Fibroblast of skin of abdomen (primary cell): ENCODE measurements at regions not wholly inside any gene's neighbourhood (a gene's known extent, or its start where the extent isn't known, plus 50 kb on each side); places are given as distances from the start of the nearest gene placed in this dataset.
"Not testable (repeated sequence)": the region's sequence is repeated elsewhere in the genome, so short reads cannot be mapped to it uniquely, and the experiment has no call there.

Experiments
- DNase-seq: peaks from one replicate; pipeline ENCODE4 v3.0.0-alpha.2; 2013

DNA sequence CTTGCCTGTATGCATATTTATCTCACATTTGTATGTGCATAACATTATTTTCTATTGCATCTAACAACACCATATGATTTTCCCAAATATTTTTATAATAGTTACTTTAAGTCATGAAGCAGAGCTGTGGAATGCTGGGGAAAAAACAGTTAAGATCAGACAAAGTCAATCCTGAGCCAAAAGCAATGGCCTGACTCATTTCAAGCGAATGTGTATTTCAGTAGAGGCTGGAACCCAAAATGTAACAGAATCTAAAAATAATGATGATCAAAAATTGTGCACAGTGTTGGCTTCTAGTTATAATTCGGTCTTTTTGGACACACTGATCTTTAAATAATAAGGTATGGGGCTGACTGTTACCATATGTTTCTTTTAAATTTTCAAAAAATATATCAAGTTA lies 516.2 kb upstream of the ADGRL3 start:
- peak; percentile 85 for DNase-seq

GRCh38 chr4:60696062-60696461 lies 504.1 kb upstream of the ADGRL3 start:
- DNase-seq = not testable (repeated sequence)

- no peak for DNase-seq
Observed at GRCh38 chr4:60709061-60709460, 491.1 kb upstream of the ADGRL3 start.

DNA sequence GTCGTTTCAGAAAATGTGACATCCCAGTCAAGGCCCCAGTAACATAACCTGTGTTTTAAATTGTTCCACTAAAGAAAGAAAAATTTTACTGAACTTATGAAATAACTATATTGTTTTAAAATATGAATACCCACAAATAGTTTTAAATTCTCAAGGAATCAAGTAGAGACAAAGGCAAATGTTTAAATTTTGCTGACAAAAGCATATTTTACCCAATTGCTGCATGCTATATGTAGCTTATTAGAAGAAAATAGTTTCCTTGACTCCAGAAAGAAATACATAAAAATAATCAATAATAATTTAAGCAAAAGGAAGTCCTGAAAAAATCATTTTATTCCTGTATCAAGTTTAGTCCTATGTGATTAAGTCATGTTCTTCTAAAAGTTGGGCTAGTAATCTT lies 481.3 kb upstream of the ADGRL3 start:
- no peak for DNase-seq

GRCh38 chr4:60721685-60722084 lies 478.4 kb upstream of the ADGRL3 start:
- no peak for DNase-seq

DNA sequence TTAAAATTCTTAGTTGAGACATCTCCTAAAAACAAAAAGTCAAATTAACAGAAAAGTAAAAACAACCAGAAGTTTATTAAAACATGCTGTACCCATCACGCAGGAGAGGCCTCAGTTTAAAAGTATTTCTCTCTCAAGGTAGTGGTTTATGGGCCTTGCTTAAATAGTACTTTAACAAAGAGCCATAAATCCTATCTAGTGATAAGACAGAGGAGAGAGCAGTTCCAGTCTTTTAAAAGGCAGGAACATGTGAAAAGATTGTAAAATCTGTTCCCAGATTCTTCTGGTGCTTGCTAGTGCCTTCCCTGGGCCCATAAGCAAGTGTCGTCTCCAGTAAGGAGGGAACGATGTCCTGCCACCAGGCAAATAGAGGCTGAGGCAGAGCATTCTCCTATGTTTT lies 476.3 kb upstream of the ADGRL3 start:
- DNase-seq = no peak

DNA sequence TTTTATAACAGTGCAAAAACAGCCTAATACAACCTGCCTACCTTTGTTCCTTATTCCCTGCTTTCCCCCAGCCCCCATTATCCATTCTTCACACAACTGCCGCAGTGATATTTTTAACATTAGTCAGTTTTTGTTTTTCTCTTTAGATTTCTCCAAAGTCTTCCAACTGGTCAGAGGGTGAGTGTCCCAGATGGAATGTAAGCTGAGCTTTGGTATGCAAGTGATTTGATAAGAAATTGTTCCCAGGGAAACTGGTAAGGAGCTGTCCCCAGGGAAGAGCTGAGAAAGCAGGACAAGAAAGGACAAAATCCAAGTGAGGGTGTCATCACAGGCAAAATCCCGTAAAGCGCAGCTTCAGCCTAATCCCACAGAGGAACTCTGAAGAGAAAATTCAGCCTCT lies 475.5 kb upstream of the ADGRL3 start:
- peak; percentile 87 for DNase-seq

GRCh38 chr4:60726779-60727178 lies 473.3 kb upstream of the ADGRL3 start:
- no peak for DNase-seq

- peak; percentile 28 for DNase-seq
Observed at GRCh38 chr4:60729194-60729593, 470.9 kb upstream of the ADGRL3 start.

DNA sequence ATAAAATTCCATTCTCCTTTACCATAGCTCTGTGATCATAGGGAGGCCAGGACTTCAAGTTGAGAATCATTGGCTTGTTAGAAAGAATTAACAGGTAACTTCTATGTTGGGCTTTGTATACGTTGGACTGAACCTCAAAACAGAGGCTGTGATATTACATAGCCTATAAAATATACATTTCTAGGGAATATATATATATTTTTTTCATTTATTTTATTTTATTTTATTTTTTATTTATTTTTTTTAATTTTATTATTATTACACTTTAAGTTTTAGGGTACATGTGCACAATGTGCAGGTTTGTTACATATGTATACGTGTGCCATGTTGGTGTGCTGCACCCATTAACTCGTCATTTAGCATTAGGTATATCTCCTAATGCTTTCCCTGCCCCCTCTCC lies 470.4 kb upstream of the ADGRL3 start:
- not testable (repeated sequence) for DNase-seq

- DNase-seq = peak; percentile 36
Observed at GRCh38 chr4:60737858-60738257, 462.3 kb upstream of the ADGRL3 start.

DNA sequence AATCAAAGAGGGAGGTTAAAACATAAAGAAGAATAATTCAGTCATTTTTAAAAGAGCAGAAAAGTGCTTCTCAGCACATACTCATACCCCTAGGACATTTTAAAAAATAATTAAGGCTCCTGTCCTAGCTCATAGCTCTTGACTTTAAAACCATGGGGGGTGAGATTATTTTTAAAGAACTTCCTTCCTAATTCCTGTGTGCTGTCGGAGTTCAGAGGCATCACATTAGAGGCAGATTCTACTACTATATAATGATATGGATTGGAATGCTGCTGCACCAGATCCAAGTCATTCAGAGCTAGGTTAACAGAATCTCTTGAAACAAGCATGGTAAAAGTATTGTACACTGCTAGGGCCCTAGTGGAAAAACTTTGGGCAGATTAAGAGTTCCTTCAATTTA lies 456.5 kb upstream of the ADGRL3 start:
- DNase-seq = no peak

GRCh38 chr4:60744767-60745166 lies 455.4 kb upstream of the ADGRL3 start:
- DNase-seq = peak; percentile 20

- DNase-seq = no peak
Observed at GRCh38 chr4:60745800-60746571, 454.1 kb upstream of the ADGRL3 start.

- no peak for DNase-seq
Observed at GRCh38 chr4:60750962-60751361, 449.2 kb upstream of the ADGRL3 start.

- DNase-seq = peak; percentile 23
Observed at GRCh38 chr4:60757986-60758680, 442.0 kb upstream of the ADGRL3 start.

- DNase-seq = no peak
Observed at GRCh38 chr4:60759518-60760245, 440.4 kb upstream of the ADGRL3 start.

- DNase-seq = peak; percentile 28
Observed at GRCh38 chr4:60780874-60781273, 419.3 kb upstream of the ADGRL3 start.

DNA sequence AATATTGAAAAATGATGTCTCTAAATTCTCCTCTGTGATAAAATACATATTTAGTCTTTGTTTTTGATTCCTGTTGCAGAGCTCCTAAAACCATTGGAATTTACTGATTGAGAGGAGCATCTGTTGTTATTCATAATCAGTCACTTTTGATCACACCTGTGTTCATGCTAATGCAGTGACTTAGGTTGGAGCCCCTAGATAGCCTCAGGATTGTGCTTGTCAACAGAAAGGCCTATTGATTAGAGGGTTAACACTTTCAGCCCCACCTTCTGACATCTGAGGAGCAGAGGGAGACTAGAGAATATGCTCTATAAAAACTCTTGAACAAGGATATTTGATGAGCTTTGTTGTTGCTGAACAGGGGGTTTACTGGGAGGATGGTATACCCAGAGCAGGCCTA lies 409.5 kb upstream of the ADGRL3 start:
- DNase-seq = no peak

GRCh38 chr4:60794372-60794771 lies 405.8 kb upstream of the ADGRL3 start:
- no peak for DNase-seq

- DNase-seq = no peak
Observed at GRCh38 chr4:60799214-60799613, 400.9 kb upstream of the ADGRL3 start.

DNA sequence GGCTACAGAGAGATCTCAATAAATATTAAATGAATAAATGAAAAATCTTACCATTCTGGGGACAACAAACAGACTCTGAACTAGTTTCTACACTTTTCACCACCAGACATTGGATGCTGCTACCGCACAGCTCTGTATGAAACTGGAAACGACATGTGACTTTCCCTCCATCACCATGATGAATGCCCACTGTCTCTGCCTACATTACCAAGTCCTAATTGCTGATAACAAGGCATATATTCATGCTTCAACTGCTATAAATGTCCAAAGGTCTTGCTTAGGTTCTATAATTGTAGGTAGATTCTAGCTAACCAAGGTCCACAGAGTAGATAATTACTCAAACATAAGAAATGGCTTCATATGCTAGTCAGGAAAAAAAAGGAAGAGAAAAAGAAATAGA lies 399.4 kb upstream of the ADGRL3 start:
- DNase-seq = no peak

DNA sequence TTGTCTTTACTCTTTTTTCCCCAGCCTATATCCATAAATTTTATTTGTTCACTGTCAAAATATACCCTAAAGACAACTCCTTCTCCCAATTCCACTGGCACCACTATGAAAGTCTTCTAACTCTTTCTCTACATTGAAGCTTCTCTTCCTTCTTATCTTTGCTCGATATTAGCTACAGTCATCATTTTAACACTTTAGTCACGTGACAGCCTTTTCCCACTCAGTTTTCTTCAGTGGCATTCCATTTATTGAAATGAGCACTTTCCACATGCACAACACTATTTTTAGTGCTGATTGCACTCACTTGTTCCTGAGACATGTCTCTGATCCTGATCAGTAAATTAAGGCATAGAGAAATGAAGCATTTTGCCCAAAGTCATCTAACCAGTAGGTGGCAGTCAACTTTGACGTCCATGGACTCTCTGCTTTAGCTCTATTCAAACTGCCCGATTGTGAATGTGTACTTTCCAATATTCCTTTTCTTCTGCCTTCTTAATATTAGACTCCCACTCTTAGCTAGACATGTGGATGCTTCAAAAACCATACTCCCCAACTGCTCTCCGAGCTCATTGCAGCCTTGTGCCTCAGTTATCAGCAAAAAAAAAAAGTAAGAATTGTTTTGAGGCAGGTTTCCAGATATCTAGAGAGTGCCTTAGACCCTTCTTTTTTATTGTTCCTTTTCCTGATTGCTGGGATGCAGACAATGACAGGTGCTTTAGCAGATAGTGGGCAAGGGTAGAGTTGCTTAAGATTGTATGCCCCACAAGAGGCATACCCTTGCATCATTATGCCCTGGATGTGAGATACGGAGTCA lies 394.4 kb upstream of the ADGRL3 start:
- peak; percentile 12 for DNase-seq
